ENCODE measurements at regions not wholly inside any gene's neighbourhood (a gene's known extent, or its start where the extent isn't known, plus 50 kb on each side); places are given as distances from the start of the nearest gene placed in this dataset.

- Histone ChIP-seq H3K9ac (ENCODE audit: insufficient read depth, low read length) (no peak overlapping the region), H3K4me2 (ENCODE audit: extremely low read depth, insufficient read depth, low read length) (no peak overlapping the region), H2AFZ (ENCODE audit: low read length) (peak overlapping the region; percentile 54)
Measured at GRCh38 chr1:91589437-91589836, 88.8 kb downstream of the CDC7 start.

GRCh38 chr1:91591175-91591974, 90.7 kb downstream of the CDC7 start:
- Histone ChIP-seq H3K9ac (ENCODE audit: insufficient read depth, low read length) (no peak overlapping the region), H3K36me3 (ENCODE audit: control insufficient read depth, insufficient read depth, low read length) (no peaks in the 10 kb centered on the region), H3K27me3 (ENCODE audit: control insufficient read depth, insufficient read depth, low read length) (no peaks in the 10 kb centered on the region), H3K27ac (ENCODE audit: insufficient read depth, low read length) (no peak overlapping the region), H3K9me3 (ENCODE audit: control insufficient read depth, insufficient read depth, low read depth, low read length) (no peaks in the 10 kb centered on the region), H3K4me1 (ENCODE audit: control insufficient read depth, extremely low read depth, insufficient read depth, low read length) (no peaks in the 10 kb centered on the region), H3K79me2 (ENCODE audit: control insufficient read depth, insufficient read depth, low read length) (no peaks in the 10 kb centered on the region), H4K20me1 (ENCODE audit: control insufficient read depth, extremely low read depth, insufficient read depth, low read length) (no peaks in the 10 kb centered on the region), H3K4me3 (replicated peaks in 1 of 4; ENCODE audit: control extremely low read depth in 1 of 4, insufficient read depth in 1 of 4, low read depth in 3 of 4, low read length in 4 of 4) (no peak overlapping the region), H3K4me2 (ENCODE audit: extremely low read depth, insufficient read depth, low read length) (no peak overlapping the region), H2AFZ (ENCODE audit: low read length) (no peak overlapping the region)
- no peak for DNase-seq (ENCODE audit: low read depth in 2 of 2)
- no peak for TF ChIP-seq CTCF (conservative IDR thresholded peaks at IDR 0.05 in 1 of 2, IDR thresholded peaks at IDR 0.05 in 1 of 2; ENCODE audit: low read depth in 1 of 2, low read length in 2 of 2)
- no peak for TF ChIP-seq EZH2 (IDR thresholded peaks at IDR 0.05; ENCODE audit: low read length, missing control alignments)

More at GRCh38 chr1:91589437-91589836, 88.8 kb downstream of the CDC7 start:
- H3K27ac ChIP-seq (ENCODE audit: insufficient read depth, low read length): no peak overlapping the region
- H3K36me3 ChIP-seq (ENCODE audit: control insufficient read depth, insufficient read depth, low read length): no peaks in the 10 kb centered on the region
- no peak for DNase-seq (ENCODE audit: low read depth in 2 of 2)
- H3K79me2 ChIP-seq (ENCODE audit: control insufficient read depth, insufficient read depth, low read length): no peaks in the 10 kb centered on the region
- H3K4me3 ChIP-seq (replicated peaks in 1 of 4; ENCODE audit: control extremely low read depth in 1 of 4, insufficient read depth in 1 of 4, low read depth in 3 of 4, low read length in 4 of 4): no peak overlapping the region
- no peaks in the 10 kb centered on the region for H3K4me1 ChIP-seq (ENCODE audit: control insufficient read depth, extremely low read depth, insufficient read depth, low read length)
- H4K20me1 ChIP-seq (ENCODE audit: control insufficient read depth, extremely low read depth, insufficient read depth, low read length): no peaks in the 10 kb centered on the region
- no peaks in the 10 kb centered on the region for H3K27me3 ChIP-seq (ENCODE audit: control insufficient read depth, insufficient read depth, low read length)
- peak in 1 of 2 donors; percentile 9 for TF ChIP-seq CTCF (conservative IDR thresholded peaks at IDR 0.05 in 1 of 2, IDR thresholded peaks at IDR 0.05 in 1 of 2; ENCODE audit: low read depth in 1 of 2, low read length in 2 of 2)
- no peak for TF ChIP-seq EZH2 (IDR thresholded peaks at IDR 0.05; ENCODE audit: low read length, missing control alignments)
- H3K9me3 ChIP-seq (ENCODE audit: control insufficient read depth, insufficient read depth, low read depth, low read length): no peaks in the 10 kb centered on the region

- Histone ChIP-seq H3K4me2 (ENCODE audit: extremely low read depth, insufficient read depth, low read length) (no peak overlapping the region), H3K9ac (ENCODE audit: insufficient read depth, low read length) (no peak overlapping the region), H2AFZ (ENCODE audit: low read length) (no peak overlapping the region), H4K20me1 (ENCODE audit: control insufficient read depth, extremely low read depth, insufficient read depth, low read length) (no peaks in the 10 kb centered on the region), H3K27ac (ENCODE audit: insufficient read depth, low read length) (no peak overlapping the region), H3K27me3 (ENCODE audit: control insufficient read depth, insufficient read depth, low read length) (no peaks in the 10 kb centered on the region), H3K79me2 (ENCODE audit: control insufficient read depth, insufficient read depth, low read length) (no peaks in the 10 kb centered on the region), H3K9me3 (ENCODE audit: control insufficient read depth, insufficient read depth, low read depth, low read length) (no peaks in the 10 kb centered on the region), H3K4me3 (replicated peaks in 1 of 4; ENCODE audit: control extremely low read depth in 1 of 4, insufficient read depth in 1 of 4, low read depth in 3 of 4, low read length in 4 of 4) (no peak overlapping the region), H3K4me1 (ENCODE audit: control insufficient read depth, extremely low read depth, insufficient read depth, low read length) (no peaks in the 10 kb centered on the region), H3K36me3 (ENCODE audit: control insufficient read depth, insufficient read depth, low read length) (no peaks in the 10 kb centered on the region)
- no peak for TF ChIP-seq CTCF (conservative IDR thresholded peaks at IDR 0.05 in 1 of 2, IDR thresholded peaks at IDR 0.05 in 1 of 2; ENCODE audit: low read depth in 1 of 2, low read length in 2 of 2)
- no peak for TF ChIP-seq EZH2 (IDR thresholded peaks at IDR 0.05; ENCODE audit: low read length, missing control alignments)
- no peak for DNase-seq (ENCODE audit: low read depth in 2 of 2)
Measured at GRCh38 chr1:91592716-91593477, 92.2 kb downstream of the CDC7 start.
